AML-193 (cell line): ENCODE measurements at regions not wholly inside any gene's neighbourhood (a gene's known extent, or its start where the extent isn't known, plus 50 kb on each side); places are given as distances from the start of the nearest gene placed in this dataset.
A peak's percentile ranks its signal among the peaks of the same experiment; 100 is the strongest.

ENCODE experiments used
- DNase-seq, 2 experiments: peaks; one replicate each; lab custom pipeline; 2025; lab: John Stamatoyannopoulos, UW

DNA sequence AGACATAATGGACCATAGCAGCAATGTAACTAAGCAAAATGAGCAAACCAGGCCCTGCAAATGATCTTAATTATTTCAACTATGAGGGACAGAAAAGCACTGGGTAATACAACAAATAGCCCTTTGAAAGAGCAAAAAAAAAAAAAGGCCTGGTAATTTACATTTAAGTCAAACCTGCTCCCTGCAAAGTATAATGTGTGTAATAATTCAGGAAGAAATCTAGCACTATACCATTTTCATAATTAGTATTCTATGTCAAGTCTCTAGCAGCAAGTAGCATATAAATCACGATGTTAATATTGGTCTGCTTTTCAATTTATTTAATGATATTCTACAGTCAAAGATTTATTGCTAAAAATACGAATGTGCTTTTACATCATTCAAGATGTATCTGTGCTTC is 489.6 kb downstream of the BMP2 start:
- DNase-seq = no peak

DNA sequence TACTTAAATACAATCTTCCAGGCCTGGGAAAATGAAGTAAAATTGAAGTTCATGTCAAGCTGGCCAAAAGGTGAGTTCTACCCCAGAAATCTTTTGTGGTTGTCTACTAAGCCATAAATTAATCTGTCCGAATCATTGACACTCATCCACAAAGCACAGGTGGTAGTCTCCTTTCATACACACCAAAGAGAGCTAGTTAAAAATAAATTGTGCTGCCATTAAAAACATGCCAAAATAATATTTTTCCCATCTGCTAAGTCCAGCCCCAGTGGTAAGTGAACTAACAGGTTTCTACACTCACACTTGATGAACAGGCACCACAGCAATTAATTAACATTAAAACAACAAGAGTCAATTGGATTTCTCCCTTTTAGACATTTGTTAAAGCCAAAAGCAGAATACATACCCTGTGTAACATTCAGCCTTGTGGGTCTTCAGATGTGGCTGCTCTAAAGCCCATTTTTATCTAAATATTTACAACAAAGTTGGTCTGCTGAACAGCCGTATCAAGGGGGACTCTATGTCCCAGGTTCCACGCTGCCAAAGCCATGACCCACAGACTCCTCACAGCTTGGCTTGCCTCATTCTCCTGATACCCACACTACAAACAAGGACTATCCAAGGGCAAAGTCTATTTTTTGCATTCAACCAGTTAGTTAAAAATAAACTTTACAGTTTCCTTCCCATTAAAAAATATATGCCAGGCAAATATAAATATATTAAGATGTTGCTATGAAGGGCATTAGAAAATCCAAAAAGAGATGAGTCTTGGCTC is 490.4 kb downstream of the BMP2 start:
- no peak for DNase-seq

DNA sequence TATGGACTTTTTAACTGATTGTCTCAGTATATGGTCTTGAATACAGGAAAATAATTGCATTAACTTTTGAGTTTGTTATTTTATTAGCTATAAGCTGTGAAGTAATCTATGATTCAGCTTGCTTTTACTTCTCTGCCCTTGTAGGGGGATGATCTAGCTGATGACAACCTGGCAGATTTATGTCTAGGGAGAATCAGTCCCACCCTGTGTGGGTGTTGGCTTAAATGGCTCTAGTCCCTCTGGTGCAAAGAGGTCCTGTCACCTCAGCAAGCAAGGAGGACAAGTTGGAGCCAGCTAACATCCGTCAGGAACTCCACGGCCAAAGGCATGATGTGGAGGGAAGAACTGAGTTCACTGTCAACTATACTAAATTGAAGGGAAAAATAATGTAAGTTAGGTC is 495.3 kb downstream of the BMP2 start:
- no peak for DNase-seq

DNA sequence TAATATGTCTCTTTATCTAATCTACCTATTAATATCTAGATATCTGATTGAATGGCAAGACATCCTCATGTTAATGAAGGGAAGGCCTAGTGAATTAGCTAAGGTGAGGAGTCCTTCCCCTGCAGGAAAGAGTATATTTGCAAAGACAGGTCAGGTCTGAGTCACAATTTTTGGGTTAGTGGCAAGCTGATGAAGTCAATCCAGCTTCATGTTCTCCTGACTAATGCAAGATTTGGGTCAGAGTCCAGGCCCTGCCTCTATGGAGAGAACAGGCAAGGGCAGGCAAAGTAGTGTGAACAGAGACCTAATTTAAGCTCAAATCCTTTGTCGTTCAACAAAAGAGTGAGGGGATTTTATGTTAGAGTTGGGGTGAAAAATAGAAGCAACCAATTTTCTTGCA is 496.7 kb downstream of the BMP2 start:
- no peak for DNase-seq

DNA sequence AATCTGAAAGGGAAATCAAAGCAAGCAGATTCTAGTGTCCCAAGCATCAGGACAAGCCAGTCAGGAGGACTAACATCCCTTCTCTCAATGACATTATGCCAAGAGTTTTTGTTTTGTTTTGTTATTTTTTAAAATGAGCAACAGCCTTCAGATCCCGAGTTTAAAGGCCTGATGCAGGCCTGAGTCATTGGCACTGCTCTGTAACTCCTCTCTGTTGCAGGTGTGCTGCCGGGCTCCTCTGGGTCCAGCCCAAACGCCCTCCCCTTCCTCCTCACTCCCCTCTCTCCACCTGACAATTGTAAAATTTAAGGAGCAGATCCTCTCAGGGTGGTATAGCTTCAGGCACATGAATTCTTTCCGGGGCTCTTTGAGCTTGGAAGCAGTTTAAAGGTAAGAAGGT is 502.0 kb downstream of the BMP2 start:
- DNase-seq = no peak

DNA sequence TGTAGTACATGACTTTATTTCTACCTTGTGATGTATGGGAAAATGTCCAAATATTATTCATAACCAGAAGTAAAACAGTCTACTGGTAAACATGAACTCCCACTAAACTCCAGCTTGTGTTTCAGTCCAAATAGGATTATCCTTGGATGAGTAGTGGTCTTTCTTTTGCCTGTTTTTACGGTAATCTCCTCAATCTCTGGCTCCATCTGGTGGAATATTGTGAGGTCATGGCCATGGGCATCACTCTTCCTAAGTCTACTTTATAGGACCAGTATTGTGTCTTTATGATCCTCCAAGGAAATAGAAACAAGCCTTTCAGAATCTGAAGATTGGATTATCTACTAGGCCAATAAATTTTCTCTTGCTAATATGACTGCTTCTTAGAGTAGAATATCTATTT is 505.0 kb downstream of the BMP2 start:
- DNase-seq = no peak

DNA sequence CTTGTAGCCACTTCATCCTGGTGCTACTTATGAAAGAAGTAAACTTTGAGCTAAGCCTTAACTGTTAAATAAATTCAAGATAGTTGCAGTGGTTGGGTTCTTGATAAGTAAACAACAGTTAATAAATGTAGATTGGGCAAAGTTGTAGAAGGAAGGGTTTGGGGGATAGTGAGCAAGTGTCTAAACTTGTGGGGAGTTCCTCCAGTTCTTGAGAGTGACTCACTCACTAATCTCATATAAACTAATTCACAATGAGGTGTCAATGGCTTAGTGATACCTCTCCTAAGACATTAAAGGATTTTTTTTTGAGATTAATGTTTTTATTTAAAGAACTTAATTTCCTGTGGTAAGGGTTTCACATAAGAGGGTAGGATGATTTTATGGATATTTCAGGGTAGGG is 507.4 kb downstream of the BMP2 start:
- no peak for DNase-seq

DNA sequence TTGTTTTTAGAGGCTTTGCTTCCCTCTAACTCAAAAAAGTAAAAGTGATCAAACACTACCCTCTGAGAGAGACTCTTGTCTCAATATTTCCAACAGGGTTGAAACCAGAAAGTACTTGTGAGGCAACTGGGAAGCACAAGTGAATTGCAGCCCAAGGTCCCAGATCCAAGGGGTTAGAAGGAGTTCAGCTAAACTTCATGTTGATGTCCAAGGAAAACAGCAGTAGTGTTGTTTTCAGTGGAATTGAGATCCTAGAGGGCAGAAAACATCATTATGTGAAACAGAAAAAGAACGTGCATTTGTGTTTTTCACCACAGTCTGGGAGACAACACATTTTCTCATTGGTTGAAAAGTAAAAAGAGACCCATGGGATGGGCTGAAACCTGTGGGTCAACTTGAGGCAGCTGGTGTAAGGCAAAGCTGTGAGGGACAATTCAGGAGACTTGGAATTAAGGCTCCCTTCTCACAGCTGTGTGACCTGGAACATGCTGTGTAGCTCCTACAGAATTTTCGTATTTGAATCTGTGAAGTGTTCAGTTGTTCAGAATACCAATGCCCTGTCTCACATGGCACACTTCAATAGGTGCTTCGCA is 508.3 kb downstream of the BMP2 start:
- no peak for DNase-seq

DNA sequence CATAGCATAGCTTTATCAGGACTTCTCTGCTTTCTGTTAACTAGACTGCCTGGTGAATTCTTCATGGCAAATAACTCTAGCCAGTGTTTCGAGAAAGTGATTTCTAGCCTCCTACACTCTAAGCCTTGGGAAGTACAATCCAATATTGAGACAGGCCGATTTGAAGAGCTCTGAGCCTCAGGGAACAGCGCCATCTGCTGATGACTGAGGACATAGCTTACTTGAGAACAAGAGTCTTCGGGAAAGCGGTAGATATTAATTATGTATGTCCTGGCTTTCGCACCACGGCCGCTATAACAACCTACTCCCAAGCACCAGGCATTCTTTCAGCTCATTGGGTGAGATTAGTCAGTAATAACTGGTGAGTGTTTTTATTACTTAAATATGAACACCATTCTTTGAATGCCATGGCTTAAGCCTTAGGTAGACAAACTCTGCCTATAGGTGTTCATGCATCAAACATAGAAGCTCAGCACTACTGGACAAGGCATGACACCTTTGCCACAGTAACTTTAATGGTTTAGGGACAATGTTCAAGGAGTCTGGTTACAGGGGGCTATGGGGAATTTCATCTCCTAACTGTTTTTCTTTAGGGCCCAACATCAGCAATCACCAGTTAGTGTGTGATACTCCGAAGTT is 518.6 kb downstream of the BMP2 start:
- peak; percentile 38 to 56 for DNase-seq

DNA sequence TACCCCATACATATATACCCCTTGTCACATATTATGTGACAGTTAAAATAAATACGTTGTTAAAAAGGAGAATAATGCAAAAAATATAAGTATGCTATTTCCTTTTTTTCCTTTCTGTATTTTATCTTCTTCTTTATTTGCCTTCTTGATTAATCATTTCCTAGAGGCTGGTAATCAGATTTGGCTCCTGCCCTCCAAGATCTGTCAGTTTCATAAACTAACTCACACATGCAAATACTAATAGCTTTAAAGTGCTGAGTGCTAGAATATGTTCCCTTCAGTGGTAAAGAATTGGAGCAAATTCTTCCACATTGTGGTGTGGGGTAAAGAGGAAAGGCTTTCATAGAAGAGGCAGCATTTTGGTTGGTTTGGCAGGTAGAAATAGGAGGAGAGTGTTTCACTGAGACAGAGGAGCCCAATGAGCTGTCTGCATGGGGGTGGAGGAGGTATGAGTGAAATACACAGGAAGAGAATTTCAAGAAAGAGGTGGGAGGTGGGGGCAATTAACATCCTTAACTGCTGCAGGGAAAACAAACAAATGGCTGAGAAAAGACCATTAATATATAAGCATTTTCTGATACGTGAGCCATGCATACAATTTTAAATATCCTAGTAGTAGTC is 523.9 kb downstream of the BMP2 start:
- DNase-seq = no peak

DNA sequence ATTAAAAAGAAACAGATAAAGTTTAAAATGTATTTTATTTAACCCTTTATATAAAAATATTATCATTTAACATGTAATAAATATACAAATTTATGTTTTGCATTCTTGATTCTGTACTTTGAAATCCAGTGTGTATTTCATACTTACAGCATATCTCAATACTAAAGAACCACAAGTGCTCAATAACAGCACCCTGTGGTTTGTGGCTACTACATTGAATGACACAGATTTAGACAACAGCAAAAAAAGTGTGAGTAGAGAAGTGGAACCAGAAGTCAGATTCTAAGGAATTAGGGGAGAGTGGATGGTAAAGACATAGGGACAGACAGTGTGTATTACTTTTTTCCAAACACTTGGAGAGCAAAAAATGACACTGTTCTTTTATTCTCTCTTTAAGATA is 524.5 kb downstream of the BMP2 start:
- no peak for DNase-seq

DNA sequence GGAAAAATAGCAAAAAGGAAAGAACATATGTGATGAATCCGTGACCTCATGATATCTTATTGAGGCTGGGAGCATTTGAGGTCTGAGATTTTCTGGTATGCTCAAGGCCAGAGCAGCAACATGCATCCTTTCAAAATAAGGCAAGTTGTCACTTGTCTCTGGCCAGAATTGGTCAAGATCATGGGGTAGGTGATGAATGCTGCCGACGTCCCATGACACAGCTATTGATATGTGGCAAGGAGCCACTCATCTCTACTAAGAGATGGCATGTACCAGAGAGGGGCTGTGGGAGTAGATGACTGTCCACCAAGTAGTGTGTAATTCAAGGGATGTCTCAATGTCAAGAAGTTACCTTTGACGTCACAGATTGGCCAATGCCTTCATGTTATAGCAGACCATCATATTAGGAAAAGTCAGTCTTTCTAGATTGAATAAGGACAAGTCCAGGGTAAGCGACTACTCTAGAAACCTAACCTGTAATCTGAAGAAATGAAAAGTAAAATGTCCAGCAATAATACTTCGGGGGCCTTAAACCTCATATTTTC is 527.4 kb downstream of the BMP2 start:
- no peak for DNase-seq

DNA sequence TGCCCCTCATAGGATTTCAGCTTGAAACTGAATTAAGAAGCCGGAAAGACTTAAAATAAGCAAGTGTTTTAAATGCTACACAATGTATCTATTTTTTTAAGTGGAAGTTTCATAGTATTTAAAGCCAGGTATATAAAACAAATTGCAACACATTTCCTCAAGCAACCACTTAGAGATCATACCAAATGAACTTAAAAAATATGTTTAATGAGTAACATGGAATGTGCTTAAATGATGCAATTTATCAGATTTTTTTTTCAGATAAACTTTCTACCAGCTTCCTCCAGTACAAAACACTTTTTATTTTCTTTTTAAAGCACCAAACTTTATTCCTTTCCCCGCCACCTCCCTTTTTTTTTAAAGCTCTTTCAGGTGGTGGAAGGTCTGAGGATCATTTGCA is 534.3 kb downstream of the BMP2 start:
- no peak for DNase-seq

DNA sequence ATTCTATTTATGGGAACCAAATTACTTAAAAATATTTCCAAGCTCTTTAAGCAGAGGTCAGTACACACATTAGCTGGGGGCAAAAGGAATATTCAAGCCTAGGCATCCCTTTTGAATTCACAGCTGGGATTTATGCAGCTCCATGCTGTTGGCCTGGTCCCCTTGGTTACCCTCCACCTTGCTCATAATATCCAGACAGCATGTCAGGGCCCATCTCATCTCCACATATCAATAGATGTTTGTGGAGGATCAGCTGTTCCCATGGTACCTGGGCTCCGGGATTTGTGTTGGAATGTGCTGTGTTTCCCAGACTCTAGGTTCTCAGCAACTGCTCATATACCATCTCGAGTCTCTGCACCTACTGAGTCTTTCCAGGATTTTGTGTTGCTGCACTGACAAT is 534.8 kb downstream of the BMP2 start:
- DNase-seq = no peak

DNA sequence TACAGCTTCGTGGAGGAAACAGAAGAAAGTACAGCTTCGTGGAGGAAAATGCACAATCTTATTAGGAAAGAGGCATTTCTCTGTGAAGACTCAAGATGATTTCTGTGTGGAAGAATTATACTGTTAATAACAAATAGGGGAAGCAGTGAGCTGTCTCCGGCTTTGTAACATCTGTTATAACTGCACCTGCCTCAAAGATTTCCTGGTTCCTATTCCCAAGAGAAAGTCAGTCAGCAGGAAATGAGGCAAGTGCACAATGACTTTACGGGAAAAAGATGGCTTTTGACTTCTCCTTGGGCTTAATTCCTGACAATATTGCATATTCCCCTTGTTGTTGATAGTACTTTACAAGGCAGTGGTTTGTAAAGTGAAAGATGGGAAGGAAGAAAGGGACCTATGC is 538.5 kb downstream of the BMP2 start:
- DNase-seq = no peak

DNA sequence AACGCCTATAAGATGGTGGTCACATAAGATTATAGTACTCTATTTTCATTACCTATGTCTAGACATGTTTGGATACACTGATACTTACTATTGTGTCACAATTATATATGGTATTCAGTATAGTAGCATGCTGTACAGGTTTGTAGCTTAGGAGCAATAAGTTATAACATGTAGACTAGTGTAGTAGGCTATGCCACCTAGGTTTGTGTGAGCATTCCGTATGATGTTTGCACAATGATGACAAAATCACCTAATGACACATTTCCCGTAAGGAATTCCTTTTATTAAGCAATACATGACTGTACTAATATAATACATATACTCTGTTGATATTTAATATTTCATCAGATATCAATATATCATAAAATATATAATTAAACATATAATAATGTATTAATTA is 540.7 kb downstream of the BMP2 start:
- no peak for DNase-seq

DNA sequence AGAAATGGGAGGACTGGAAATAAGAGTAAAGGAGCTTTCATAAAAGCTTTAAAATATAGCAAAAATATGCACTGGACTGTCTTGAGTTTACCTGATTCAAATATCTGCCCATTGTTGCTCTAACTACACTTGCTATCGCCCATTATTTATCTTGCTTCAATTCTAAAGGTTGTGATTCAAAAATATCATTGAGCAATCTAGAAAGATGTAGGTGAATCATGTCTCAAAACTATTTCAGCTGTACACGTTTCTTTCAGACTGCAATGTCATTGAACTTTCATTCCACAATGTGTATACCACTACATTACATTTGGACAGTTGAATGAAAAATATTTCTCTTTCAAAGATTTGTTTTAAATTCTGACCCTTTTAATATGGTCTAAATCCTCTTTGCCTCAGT is 545.6 kb downstream of the BMP2 start:
- no peak for DNase-seq

DNA sequence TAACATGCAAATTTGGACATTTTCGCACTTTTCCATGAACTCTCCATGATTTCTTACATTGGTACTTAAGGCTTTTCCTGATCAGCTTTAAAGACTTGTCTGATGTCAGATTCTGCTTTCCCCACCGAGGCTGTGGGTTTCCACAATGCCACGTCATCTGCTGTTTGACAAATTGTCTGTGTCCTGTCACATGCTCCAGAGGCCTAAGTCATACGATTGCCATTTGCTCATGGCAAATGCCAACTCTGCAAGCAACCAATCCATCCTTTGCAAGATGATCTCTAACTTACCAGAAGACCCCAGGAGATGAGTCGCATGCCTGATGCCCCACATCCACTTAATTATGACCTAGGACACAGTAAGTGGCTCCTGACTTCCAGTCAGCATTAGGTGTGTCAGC is 556.5 kb downstream of the BMP2 start:
- DNase-seq = no peak

DNA sequence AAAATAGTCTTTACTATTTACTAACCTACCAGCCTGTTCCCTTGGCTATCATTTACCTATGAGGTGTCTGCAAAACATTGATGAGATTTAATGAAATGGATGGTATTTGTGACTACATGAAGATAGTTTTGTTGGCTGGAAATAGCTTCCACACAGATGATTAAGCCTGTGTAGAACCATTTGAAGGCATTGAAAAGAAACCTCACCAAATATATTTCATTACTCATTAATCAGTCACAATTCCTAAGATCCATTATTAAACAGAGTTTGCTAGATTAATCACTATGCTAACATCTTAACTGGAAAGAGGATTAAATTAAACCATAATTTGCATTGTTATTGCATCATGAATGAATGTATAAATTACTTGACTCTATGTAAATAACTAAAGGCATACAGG is 560.3 kb downstream of the BMP2 start:
- no peak for DNase-seq

DNA sequence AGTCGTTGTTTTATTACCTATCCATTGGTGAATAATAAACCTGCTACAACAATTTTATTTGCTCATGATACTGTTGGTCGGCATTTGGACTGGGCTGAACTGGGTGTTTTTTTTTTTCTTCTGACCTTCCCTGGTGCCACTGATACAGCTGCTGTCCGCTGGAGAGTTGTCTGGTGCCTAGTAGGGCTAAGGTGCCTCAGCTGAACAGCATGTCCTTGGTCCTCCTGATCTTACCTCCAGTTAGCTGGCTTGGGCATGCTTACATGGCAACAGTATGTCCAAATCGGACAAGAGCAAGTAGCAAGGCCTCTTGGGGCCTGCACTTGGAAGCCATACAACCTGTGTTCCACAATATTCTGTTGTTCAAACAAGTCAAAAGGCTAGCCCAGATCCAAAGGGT is 563.4 kb downstream of the BMP2 start:
- DNase-seq = no peak

DNA sequence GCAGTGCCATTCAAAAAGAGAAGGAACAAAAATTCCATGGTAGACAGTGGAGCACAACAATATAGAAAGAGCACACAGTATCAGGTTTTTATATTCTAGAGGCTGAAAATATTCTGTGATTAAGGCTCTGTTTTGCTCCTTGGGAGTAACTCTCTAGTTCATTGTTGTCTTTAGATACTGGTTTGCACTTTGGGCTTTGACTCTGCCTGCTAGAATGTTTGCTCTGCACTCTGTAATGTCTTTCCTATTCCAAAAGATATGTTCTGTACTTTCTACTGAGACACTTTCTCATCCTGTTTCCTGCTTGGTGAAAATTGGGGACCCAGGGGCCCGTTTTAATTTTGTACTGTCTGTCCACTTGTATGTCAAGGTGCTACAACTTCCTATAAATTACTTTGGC is 564.7 kb downstream of the BMP2 start:
- no peak for DNase-seq

DNA sequence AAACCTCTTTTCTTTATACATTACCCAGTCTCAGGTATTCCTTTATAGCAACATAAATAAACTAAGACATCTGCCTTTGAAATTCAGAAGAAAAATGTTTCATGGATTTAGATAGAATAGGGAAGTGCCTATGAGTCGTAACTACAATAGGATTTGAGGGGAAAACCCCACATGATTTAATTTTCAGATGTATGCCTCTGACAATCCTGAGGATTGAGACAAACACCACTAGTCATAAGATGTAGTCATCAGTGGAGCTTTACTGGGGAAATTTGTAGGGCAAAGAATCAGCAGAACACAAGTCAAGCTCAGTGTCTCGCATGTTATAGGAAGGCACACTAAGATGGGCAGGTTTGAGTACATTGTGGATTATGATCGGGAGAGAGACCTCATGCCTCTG is 566.4 kb downstream of the BMP2 start:
- DNase-seq = no peak

DNA sequence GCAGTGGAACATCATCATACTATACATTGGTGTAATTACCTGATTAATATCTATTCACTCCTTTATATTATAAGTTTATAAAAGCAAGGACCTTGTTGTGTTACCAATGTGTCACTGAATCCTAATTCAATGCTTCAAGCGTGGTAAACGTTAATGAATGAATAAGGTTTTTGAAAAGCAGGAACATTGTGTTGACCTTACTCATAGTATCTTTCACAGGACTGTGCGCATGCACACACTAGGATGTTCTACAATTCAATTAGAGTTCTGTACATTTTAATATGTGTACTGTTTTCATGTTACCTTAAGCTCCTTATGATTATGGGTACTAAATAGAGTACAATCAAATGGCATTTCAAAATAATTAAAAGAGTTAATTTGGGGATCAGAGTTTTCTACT is 578.5 kb downstream of the BMP2 start:
- no peak for DNase-seq
